Right lobe of liver (tissue), 4 donors: ENCODE measurements at regions not wholly inside any gene's neighbourhood (a gene's known extent, or its start where the extent isn't known, plus 50 kb on each side); places are given as distances from the start of the nearest gene placed in this dataset.

Experiments used
- CTCF ChIP-seq, 4 donors: fragments of 200-600 bp in 3 of 4; fragments of 450-650 bp in 1 of 4; IDR thresholded peaks; one replicate each; pipeline versions ENCODE4 v1.5.1 to v1.8.0; 2016 to 2022; ENCODE audit warnings: antibody characterized with exemption in 4 of 4, mild to moderate bottlenecking in 2 of 4
- POLR2A ChIP-seq: fragments of 450-650 bp; IDR thresholded peaks from one replicate; pipeline ENCODE4 v1.6.1; 2017; ENCODE audit warnings: antibody characterized with exemption, mild to moderate bottlenecking
- donor health status: DM: no; HTN: no; CAD: no.
- donor health status: DM: no; HTN: no; CAD: no.
- donor health status: DM: no; HTN: yes; CAD: no.

- no peak for TF ChIP-seq CTCF (IDR thresholded peaks at IDR 0.05)
- TF ChIP-seq POLR2A = no peak
These were observed 195.0 kb downstream of the BCL11A start for GRCh38 chr2:60358476-60358875.
